ENCODE measurements at regions not wholly inside any gene's neighbourhood (a gene's known extent, or its start where the extent isn't known, plus 50 kb on each side); places are given as distances from the start of the nearest gene placed in this dataset.

DNA sequence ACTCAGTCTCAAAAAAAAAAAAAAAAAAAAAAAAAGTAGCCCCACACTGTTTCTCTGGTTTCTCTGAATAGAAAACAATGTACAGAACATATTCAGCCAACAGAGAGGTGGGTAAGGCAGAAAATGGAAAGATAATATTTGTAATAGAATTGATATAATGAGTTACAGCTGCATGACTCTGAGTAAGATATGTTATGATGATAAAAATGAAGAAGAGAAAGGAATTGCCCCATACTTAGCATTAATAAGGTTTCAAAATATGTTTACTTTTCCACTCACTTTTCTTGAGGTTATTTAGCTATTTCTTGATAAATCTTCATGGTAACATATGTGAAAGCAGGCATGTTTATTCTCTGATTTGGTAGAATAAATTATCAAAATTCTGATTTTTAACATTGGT lies 100.9 kb upstream of the ROBO2 start:
- TF ChIP-seq EZH2phosphoT487 (IDR thresholded peaks at IDR 0.05; ENCODE audit: borderline replicate concordance), result no peak
- TF ChIP-seq, protein P1, sequence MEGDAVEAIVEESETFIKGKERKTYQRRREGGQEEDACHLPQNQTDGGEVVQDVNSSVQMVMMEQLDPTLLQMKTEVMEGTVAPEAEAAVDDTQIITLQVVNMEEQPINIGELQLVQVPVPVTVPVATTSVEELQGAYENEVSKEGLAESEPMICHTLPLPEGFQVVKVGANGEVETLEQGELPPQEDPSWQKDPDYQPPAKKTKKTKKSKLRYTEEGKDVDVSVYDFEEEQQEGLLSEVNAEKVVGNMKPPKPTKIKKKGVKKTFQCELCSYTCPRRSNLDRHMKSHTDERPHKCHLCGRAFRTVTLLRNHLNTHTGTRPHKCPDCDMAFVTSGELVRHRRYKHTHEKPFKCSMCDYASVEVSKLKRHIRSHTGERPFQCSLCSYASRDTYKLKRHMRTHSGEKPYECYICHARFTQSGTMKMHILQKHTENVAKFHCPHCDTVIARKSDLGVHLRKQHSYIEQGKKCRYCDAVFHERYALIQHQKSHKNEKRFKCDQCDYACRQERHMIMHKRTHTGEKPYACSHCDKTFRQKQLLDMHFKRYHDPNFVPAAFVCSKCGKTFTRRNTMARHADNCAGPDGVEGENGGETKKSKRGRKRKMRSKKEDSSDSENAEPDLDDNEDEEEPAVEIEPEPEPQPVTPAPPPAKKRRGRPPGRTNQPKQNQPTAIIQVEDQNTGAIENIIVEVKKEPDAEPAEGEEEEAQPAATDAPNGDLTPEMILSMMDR (conservative IDR thresholded peaks at IDR 0.05; ENCODE audit: low read length), result no peak

Measured in Loucy (cell line).